Body of pancreas (tissue), 4 donors: ENCODE measurements at regions not wholly inside any gene's neighbourhood (a gene's known extent, or its start where the extent isn't known, plus 50 kb on each side); places are given as distances from the start of the nearest gene placed in this dataset.

Source experiments
- CTCF ChIP-seq, 7 experiments: fragments of 450-650 bp in 4 of 7; fragments of 200-600 bp in 3 of 7; sonication (generic) in 3 of 7; IDR thresholded peaks; one replicate each; pipeline ENCODE4 v1.5.1; 2016 to 2019; ENCODE audit warnings: antibody characterized with exemption in 7 of 7
- POLR2A ChIP-seq, 3 donors: fragments of 450-650 bp; IDR thresholded peaks; one replicate each; pipeline ENCODE4 v1.6.1; 2016; ENCODE audit warnings: antibody characterized with exemption in 3 of 3, mild to moderate bottlenecking in 2 of 3

- TF ChIP-seq POLR2A (IDR thresholded peaks at IDR 0.05) (no peak), CTCF (IDR thresholded peaks at IDR 0.05) (no peak)
Observed at GRCh38 chr7:84923348-84923747, 263.5 kb downstream of the SEMA3D start.
